HepG2 (cell line): ENCODE measurements at regions not wholly inside any gene's neighbourhood (a gene's known extent, or its start where the extent isn't known, plus 50 kb on each side); places are given as distances from the start of the nearest gene placed in this dataset.

Experiments used
- MBNL3 ChIP-seq: fragments of 250-450 bp; sonication (Bioruptor Pico); conservative IDR thresholded peaks from 2 replicates; pipeline ENCODE4 v1.8.0; 2022; ENCODE audit warnings: mild to moderate bottlenecking, inconsistent platforms
- REXO4 ChIP-seq: sonication (generic); formaldehyde crosslinking; IDR thresholded peaks from 2 replicates; pipeline ENCODE4 v1.8.0; 2022; ENCODE audit warnings: missing genetic modification reagents, mild to moderate bottlenecking, borderline replicate concordance
- SP4 ChIP-seq: sonication (generic); formaldehyde crosslinking; IDR thresholded peaks from 2 replicates; pipeline ENCODE4 v1.8.1; 2023; ENCODE audit warnings: mild to moderate bottlenecking, missing genetic modification reagents
- TOE1 ChIP-seq: sonication (generic); formaldehyde crosslinking; IDR thresholded peaks from 2 replicates; pipeline ENCODE4 v1.4.0; 2020; ENCODE audit warnings: mild to moderate bottlenecking, missing genetic modification reagents
- ZNF30 ChIP-seq: sonication (generic); formaldehyde crosslinking; IDR thresholded peaks from 2 replicates; pipeline ENCODE4 v1.5.0; 2020; ENCODE audit warnings: mild to moderate bottlenecking, missing genetic modification reagents
- ZNF547 ChIP-seq: sonication (generic); formaldehyde crosslinking; IDR thresholded peaks from 2 replicates; pipeline ENCODE4 v1.5.1; 2020; ENCODE audit warnings: mild to moderate bottlenecking, missing genetic modification reagents
- TF ChIP-seq, protein P1 (sequence below): sonication (generic); formaldehyde crosslinking; IDR thresholded peaks from 2 replicates; pipeline ENCODE4 v1.4.0; 2020; ENCODE audit warnings: mild to moderate bottlenecking, missing genetic modification reagents
- TF ChIP-seq, protein P2 (sequence below): sonication (generic); formaldehyde crosslinking; IDR thresholded peaks from 2 replicates; pipeline ENCODE4 v1.5.0; 2020; ENCODE audit warnings: mild to moderate bottlenecking, missing genetic modification reagents
- TF ChIP-seq, protein P3 (sequence below): sonication (generic); formaldehyde crosslinking; IDR thresholded peaks from 2 replicates; pipeline ENCODE4 v1.4.0; 2020; ENCODE audit warnings: mild to moderate bottlenecking, missing genetic modification reagents
- TF ChIP-seq, protein P4 (sequence below): sonication (generic); formaldehyde crosslinking; IDR thresholded peaks from 2 replicates; pipeline ENCODE4 v1.4.0; 2020; ENCODE audit warnings: mild to moderate bottlenecking, missing genetic modification reagents

DNA sequence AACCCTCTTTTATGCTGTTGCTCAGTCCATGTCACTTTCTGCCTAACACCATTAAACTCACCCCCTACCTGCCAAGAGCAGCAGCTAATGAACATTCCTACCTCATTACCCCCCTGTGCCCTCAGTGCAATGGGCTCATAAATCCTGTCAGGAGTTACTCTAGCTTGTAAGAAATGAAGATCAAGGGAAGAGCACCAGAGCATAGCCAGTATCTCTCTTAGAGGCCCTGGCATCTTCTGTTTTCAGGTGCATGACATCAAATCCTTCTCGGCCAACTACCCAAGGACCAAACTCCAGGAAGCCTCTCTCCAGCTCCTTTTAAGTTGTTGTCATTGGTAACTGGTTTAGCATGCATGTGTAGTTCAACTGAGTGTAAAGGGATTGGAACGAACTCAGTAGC, 75.1 kb downstream of the FOXI2 start (continued):
- TF ChIP-seq, protein P1, sequence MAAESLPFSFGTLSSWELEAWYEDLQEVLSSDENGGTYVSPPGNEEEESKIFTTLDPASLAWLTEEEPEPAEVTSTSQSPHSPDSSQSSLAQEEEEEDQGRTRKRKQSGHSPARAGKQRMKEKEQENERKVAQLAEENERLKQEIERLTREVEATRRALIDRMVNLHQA (CRISPR knock-in tag) = no peak
- TF ChIP-seq, protein P2, sequence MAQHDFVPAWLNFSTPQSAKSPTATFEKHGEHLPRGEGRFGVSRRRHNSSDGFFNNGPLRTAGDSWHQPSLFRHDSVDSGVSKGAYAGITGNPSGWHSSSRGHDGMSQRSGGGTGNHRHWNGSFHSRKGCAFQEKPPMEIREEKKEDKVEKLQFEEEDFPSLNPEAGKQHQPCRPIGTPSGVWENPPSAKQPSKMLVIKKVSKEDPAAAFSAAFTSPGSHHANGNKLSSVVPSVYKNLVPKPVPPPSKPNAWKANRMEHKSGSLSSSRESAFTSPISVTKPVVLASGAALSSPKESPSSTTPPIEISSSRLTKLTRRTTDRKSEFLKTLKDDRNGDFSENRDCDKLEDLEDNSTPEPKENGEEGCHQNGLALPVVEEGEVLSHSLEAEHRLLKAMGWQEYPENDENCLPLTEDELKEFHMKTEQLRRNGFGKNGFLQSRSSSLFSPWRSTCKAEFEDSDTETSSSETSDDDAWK (CRISPR knock-in tag) = no peak
- no peak for TF ChIP-seq MBNL3 (CRISPR knock-in tag)
- TF ChIP-seq TOE1 = no peak
- TF ChIP-seq, protein P3, sequence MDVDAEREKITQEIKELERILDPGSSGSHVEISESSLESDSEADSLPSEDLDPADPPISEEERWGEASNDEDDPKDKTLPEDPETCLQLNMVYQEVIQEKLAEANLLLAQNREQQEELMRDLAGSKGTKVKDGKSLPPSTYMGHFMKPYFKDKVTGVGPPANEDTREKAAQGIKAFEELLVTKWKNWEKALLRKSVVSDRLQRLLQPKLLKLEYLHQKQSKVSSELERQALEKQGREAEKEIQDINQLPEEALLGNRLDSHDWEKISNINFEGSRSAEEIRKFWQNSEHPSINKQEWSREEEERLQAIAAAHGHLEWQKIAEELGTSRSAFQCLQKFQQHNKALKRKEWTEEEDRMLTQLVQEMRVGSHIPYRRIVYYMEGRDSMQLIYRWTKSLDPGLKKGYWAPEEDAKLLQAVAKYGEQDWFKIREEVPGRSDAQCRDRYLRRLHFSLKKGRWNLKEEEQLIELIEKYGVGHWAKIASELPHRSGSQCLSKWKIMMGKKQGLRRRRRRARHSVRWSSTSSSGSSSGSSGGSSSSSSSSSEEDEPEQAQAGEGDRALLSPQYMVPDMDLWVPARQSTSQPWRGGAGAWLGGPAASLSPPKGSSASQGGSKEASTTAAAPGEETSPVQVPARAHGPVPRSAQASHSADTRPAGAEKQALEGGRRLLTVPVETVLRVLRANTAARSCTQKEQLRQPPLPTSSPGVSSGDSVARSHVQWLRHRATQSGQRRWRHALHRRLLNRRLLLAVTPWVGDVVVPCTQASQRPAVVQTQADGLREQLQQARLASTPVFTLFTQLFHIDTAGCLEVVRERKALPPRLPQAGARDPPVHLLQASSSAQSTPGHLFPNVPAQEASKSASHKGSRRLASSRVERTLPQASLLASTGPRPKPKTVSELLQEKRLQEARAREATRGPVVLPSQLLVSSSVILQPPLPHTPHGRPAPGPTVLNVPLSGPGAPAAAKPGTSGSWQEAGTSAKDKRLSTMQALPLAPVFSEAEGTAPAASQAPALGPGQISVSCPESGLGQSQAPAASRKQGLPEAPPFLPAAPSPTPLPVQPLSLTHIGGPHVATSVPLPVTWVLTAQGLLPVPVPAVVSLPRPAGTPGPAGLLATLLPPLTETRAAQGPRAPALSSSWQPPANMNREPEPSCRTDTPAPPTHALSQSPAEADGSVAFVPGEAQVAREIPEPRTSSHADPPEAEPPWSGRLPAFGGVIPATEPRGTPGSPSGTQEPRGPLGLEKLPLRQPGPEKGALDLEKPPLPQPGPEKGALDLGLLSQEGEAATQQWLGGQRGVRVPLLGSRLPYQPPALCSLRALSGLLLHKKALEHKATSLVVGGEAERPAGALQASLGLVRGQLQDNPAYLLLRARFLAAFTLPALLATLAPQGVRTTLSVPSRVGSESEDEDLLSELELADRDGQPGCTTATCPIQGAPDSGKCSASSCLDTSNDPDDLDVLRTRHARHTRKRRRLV = no peak
- TF ChIP-seq, protein P4, sequence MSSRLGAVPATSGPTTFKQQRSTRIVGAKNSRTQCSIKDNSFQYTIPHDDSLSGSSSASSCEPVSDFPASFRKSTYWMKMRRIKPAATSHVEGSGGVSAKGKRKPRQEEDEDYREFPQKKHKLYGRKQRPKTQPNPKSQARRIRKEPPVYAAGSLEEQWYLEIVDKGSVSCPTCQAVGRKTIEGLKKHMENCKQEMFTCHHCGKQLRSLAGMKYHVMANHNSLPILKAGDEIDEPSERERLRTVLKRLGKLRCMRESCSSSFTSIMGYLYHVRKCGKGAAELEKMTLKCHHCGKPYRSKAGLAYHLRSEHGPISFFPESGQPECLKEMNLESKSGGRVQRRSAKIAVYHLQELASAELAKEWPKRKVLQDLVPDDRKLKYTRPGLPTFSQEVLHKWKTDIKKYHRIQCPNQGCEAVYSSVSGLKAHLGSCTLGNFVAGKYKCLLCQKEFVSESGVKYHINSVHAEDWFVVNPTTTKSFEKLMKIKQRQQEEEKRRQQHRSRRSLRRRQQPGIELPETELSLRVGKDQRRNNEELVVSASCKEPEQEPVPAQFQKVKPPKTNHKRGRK (CRISPR knock-in tag) = no peak
- TF ChIP-seq ZNF30 (CRISPR knock-in tag) = no peak
- no peak for TF ChIP-seq REXO4 (CRISPR knock-in tag)
- no peak for TF ChIP-seq ZNF547 (CRISPR knock-in tag)
- TF ChIP-seq SP4 (CRISPR knock-in tag) = no peak
